ENCODE measurements at regions not wholly inside any gene's neighbourhood (a gene's known extent, or its start where the extent isn't known, plus 50 kb on each side); places are given as distances from the start of the nearest gene placed in this dataset.

DNA sequence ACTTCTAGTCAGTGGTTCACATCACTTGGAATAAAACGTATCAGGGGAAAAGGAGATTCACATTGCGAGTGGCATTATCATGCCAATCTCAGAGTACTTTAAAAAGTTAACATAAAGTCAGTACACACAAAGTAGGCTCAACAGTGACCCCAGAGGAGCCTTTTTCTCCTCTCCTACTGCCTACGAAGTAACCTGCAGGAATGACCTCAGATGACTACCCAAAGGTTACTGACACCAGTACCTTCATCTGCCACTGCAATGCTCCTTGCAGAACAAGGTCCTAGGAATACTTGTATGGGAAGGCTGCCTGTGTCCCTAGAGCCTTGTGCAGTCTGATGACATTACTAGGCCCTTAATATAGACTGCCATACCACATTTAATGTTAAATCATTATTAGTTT, 389.8 kb upstream of the LYPLAL1 start:
- FAIRE-seq (no peak), DNase-seq (no peak), ATAC-seq (no peak)
- TF ChIP-seq, protein P1, sequence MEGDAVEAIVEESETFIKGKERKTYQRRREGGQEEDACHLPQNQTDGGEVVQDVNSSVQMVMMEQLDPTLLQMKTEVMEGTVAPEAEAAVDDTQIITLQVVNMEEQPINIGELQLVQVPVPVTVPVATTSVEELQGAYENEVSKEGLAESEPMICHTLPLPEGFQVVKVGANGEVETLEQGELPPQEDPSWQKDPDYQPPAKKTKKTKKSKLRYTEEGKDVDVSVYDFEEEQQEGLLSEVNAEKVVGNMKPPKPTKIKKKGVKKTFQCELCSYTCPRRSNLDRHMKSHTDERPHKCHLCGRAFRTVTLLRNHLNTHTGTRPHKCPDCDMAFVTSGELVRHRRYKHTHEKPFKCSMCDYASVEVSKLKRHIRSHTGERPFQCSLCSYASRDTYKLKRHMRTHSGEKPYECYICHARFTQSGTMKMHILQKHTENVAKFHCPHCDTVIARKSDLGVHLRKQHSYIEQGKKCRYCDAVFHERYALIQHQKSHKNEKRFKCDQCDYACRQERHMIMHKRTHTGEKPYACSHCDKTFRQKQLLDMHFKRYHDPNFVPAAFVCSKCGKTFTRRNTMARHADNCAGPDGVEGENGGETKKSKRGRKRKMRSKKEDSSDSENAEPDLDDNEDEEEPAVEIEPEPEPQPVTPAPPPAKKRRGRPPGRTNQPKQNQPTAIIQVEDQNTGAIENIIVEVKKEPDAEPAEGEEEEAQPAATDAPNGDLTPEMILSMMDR (IDR thresholded peaks at IDR 0.05): no peak
- 59 to 62% methylated on average over 3 of the region's 3 CpGs for WGBS, 2 donors
- no peak overlapping the region for H3K27ac ChIP-seq
- H3K36me3 ChIP-seq: no peaks in the 10 kb centered on the region
- no peaks in the 10 kb centered on the region for H3K4me1 ChIP-seq
- H3K4me3 ChIP-seq: no peak overlapping the region
- no peaks in the 10 kb centered on the region for H3K27me3 ChIP-seq
- no peaks in the 10 kb centered on the region for H3K9me3 ChIP-seq
- intact Hi-C loops (cut with DNase I): no loop called here

DNA sequence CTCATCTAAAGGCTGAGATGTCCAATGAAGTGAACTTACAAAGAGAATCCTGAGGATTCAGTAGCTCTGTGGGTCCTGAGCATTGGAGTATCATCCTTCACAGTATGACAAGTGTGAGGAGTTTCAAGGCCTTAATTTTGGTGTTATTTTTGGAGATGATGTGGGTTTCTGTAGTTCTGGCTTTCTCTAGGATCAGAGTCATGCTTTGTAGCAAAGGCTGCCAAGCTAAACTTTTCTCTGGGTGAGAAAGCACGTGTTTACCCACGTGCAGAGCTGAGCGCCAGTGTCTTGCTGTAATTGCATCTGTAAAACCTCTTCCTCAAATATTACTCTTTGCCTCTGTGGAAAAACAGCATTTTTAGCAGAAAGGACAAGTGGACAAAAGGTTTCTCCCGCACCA, 387.8 kb upstream of the LYPLAL1 start:
- intact Hi-C loops (cut with DNase I): no loop called here
- WGBS, 2 donors: 40% methylated on average over 4 of the region's 4 CpGs
- no peaks in the 10 kb centered on the region for H3K27me3 ChIP-seq
- no peak overlapping the region for H3K4me3 ChIP-seq
- peak in 4 of 6 donors; percentile 2 to 16 (median 13) for DNase-seq
- no peak for FAIRE-seq
- TF ChIP-seq, protein P1 (IDR thresholded peaks at IDR 0.05): no peak
- no peaks in the 10 kb centered on the region for H3K9me3 ChIP-seq
- H3K36me3 ChIP-seq: no peaks in the 10 kb centered on the region
- no peak overlapping the region for H3K27ac ChIP-seq
- H3K4me1 ChIP-seq: no peaks in the 10 kb centered on the region
- ATAC-seq: peak in 3 of 4 donors; percentile 49 to 56 (median 50)

GRCh38 chr1:218787826-218788225, 385.9 kb upstream of the LYPLAL1 start:
- H3K4me1 ChIP-seq: no peaks in the 10 kb centered on the region
- FAIRE-seq (no peak), DNase-seq (no peak), ATAC-seq (no peak)
- no peaks in the 10 kb centered on the region for H3K36me3 ChIP-seq
- WGBS, 2 donors: 70 to 75% methylated on average over 6 of the region's 6 CpGs
- TF ChIP-seq, protein P1 (IDR thresholded peaks at IDR 0.05): no peak
- no peaks in the 10 kb centered on the region for H3K27me3 ChIP-seq
- intact Hi-C loops (cut with DNase I): no loop called here
- no peaks in the 10 kb centered on the region for H3K9me3 ChIP-seq
- H3K4me3 ChIP-seq: no peak overlapping the region
- H3K27ac ChIP-seq: no peak overlapping the region

GRCh38 chr1:218796773-218797172, 376.9 kb upstream of the LYPLAL1 start:
- Histone ChIP-seq H3K9me3 (no peaks in the 10 kb centered on the region), H3K4me3 (no peak overlapping the region), H3K4me1 (no peaks in the 10 kb centered on the region), H3K27ac (no peak overlapping the region), H3K36me3 (no peaks in the 10 kb centered on the region), H3K27me3 (no peaks in the 10 kb centered on the region)
- ATAC-seq (no peak), DNase-seq (no peak), FAIRE-seq (no peak)
- intact Hi-C loops (cut with DNase I): no loop called here
- WGBS, 2 donors: 74 to 85% methylated on average over 3 of the region's 3 CpGs
- TF ChIP-seq, protein P1 (IDR thresholded peaks at IDR 0.05): no peak

DNA sequence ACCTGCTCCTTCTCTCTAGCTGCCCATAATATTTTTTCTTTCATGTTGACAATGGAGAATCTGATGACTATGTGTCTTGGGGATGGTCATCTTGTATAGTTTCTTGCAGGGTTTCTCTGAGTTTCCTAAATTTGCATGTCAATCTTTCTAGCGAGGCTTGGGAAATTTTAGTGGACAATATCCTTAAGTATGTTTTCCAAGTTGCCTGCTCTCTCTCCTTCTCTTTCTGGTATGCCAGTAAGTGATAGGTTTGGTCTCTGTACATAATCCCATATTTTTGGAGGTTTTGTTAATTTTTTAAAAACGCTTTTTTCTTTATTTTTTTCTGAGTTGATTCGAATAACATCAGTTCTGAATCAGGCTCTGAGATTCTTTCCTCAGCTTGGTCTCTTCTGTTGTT, 370.9 kb upstream of the LYPLAL1 start:
- intact Hi-C loops (cut with DNase I): no loop called here
- WGBS, 2 donors: 65 to 81% methylated on average over 3 of the region's 3 CpGs
- no peaks in the 10 kb centered on the region for H3K27me3 ChIP-seq
- H3K27ac ChIP-seq: no peak overlapping the region
- TF ChIP-seq, protein P1 (IDR thresholded peaks at IDR 0.05): no peak
- FAIRE-seq: no peak
- DNase-seq: no peak
- no peak for ATAC-seq
- H3K4me1 ChIP-seq: no peaks in the 10 kb centered on the region
- H3K4me3 ChIP-seq: no peak overlapping the region
- no peaks in the 10 kb centered on the region for H3K9me3 ChIP-seq
- no peaks in the 10 kb centered on the region for H3K36me3 ChIP-seq

All from pancreas (tissue), 10 donors.